WERI-Rb-1 (cell line): ENCODE measurements at regions not wholly inside any gene's neighbourhood (a gene's known extent, or its start where the extent isn't known, plus 50 kb on each side); places are given as distances from the start of the nearest gene placed in this dataset.

Source experiments
- DNase-seq: peaks from one replicate; pipeline ENCODE4 v3.0.0-alpha.2; 2020
- H3K27ac ChIP-seq: fragments of 250-450 bp; sonication (Bioruptor Pico); 2 replicates; pipeline ENCODE4 v1.5.1; 2020; ENCODE audit warnings: mild to moderate bottlenecking, moderate library complexity
- H3K27me3 ChIP-seq: fragments of 250-450 bp; sonication (Bioruptor Pico); 2 replicates; pipeline ENCODE4 v1.5.1; 2021; ENCODE audit warnings: mild to moderate bottlenecking, low read depth, moderate library complexity; ENCODE audit not compliant: insufficient read depth, severe bottlenecking
- H3K36me3 ChIP-seq: fragments of 250-450 bp; sonication (Bioruptor Pico); 2 replicates; pipeline ENCODE4 v1.5.1; 2020; ENCODE audit warnings: mild to moderate bottlenecking, moderate library complexity
- H3K4me3 ChIP-seq: 2 replicates; pipeline ENCODE4 v1.5.1; 2011; ENCODE audit warnings: low read depth, mild to moderate bottlenecking, control low read depth, low read length
- H3K9me3 ChIP-seq: fragments of 250-450 bp; sonication (Bioruptor Pico); 2 replicates; pipeline ENCODE4 v1.5.1; 2021; ENCODE audit warnings: mild to moderate bottlenecking, moderate library complexity; ENCODE audit not compliant: severe bottlenecking
- CTCF ChIP-seq: IDR thresholded peaks from 2 replicates; pipeline ENCODE4 v1.5.1; 2011; ENCODE audit warnings: low read depth, mild to moderate bottlenecking, control low read depth, inconsistent platforms, low read length

GRCh38 chr2:788227-789032, 111.2 kb upstream of the TMEM18 start:
- Histone ChIP-seq H3K36me3 (no peaks in the 10 kb centered on the region), H3K4me3 (no peak overlapping the region), H3K27me3 (no peaks in the 10 kb centered on the region), H3K9me3 (peaks cover 5% of the 10 kb centered on the region), H3K27ac (no peak overlapping the region)
- no peak for DNase-seq
- no peak for TF ChIP-seq CTCF

GRCh38 chr2:784753-785152, 107.5 kb upstream of the TMEM18 start:
- TF ChIP-seq CTCF: no peak
- no peak overlapping the region for H3K4me3 ChIP-seq
- no peak for DNase-seq
- H3K27ac ChIP-seq: no peak overlapping the region
- no peaks in the 10 kb centered on the region for H3K27me3 ChIP-seq
- peaks cover under 1% of the 10 kb centered on the region for H3K9me3 ChIP-seq
- no peaks in the 10 kb centered on the region for H3K36me3 ChIP-seq

- H3K4me3 ChIP-seq: no peak overlapping the region
- no peaks in the 10 kb centered on the region for H3K9me3 ChIP-seq
- no peak for TF ChIP-seq CTCF
- no peaks in the 10 kb centered on the region for H3K27me3 ChIP-seq
- H3K27ac ChIP-seq: no peak overlapping the region
- DNase-seq: no peak
- H3K36me3 ChIP-seq: no peaks in the 10 kb centered on the region
Observed at GRCh38 chr2:780581-780980, 103.4 kb upstream of the TMEM18 start.

- H3K4me3 ChIP-seq: no peak overlapping the region
- H3K27ac ChIP-seq: no peak overlapping the region
- TF ChIP-seq CTCF: no peak
- H3K27me3 ChIP-seq: no peaks in the 10 kb centered on the region
- H3K9me3 ChIP-seq: no peaks in the 10 kb centered on the region
- no peak for DNase-seq
- no peaks in the 10 kb centered on the region for H3K36me3 ChIP-seq
Observed at GRCh38 chr2:780002-780401, 102.8 kb upstream of the TMEM18 start.

GRCh38 chr2:778731-779350, 101.6 kb upstream of the TMEM18 start:
- Histone ChIP-seq H3K27me3 (no peaks in the 10 kb centered on the region), H3K4me3 (no peak overlapping the region), H3K9me3 (no peaks in the 10 kb centered on the region), H3K36me3 (no peaks in the 10 kb centered on the region), H3K27ac (no peak overlapping the region)
- no peak for DNase-seq
- TF ChIP-seq CTCF: no peak
